Thyroid gland (tissue), 4 donors: ENCODE measurements at regions not wholly inside any gene's neighbourhood (a gene's known extent, or its start where the extent isn't known, plus 50 kb on each side); places are given as distances from the start of the nearest gene placed in this dataset.
A peak's percentile ranks its signal among the peaks of the same experiment; 100 is the strongest.
"Not testable (repeated sequence)": the region's sequence is repeated elsewhere in the genome, so short reads cannot be mapped to it uniquely, and the experiment has no call there.

Experiments used
- DNase-seq, 2 donors: peaks; one replicate each; pipeline ENCODE4 v3.0.0-alpha.2; 2019
- H3K27ac ChIP-seq, 3 donors: fragments of 200-600 bp; sonication (generic); 1 replicate in 2 of 3; 2 replicates in 1 of 3; pipeline ENCODE4 v1.5.1; 2016 to 2019; ENCODE audit warnings: mild to moderate bottlenecking in 1 of 3, moderate library complexity in 1 of 3
- H3K27me3 ChIP-seq: fragments of 200-600 bp; sonication (generic); one replicate; pipeline ENCODE4 v1.5.1; 2019
- H3K36me3 ChIP-seq, 2 donors: fragments of 200-600 bp; sonication (generic); one replicate each; pipeline ENCODE4 v1.5.1; 2016 to 2019
- H3K4me1 ChIP-seq, 2 donors: fragments of 200-600 bp; sonication (generic); one replicate each; pipeline ENCODE4 v1.5.1; 2017 to 2019
- H3K4me3 ChIP-seq, 3 donors: fragments of 200-600 bp; sonication (generic); replicated peaks in 1 of 3; 1 replicate in 2 of 3; 2 replicates in 1 of 3; pipeline ENCODE4 v1.5.1; 2016; ENCODE audit warnings: mild to moderate bottlenecking in 1 of 3
- H3K9me3 ChIP-seq: fragments of 200-600 bp; sonication (generic); one replicate; pipeline ENCODE4 v1.5.1; 2017
- POLR2A ChIP-seq, 2 donors: fragments of 450-650 bp; IDR thresholded peaks; one replicate each; pipeline ENCODE4 v1.6.1; 2017; ENCODE audit warnings: antibody characterized with exemption in 2 of 2, mild to moderate bottlenecking in 2 of 2, moderate library complexity in 1 of 2
- WGBS, 2 donors: methylation state at CpG; one replicate each; pipeline ENCODE4 v1.1.5; 2017; 5-methylcytosine and 5-hydroxymethylcytosine counted together
- intact Hi-C: fragments of 100-400 bp; cut with DNase I; formaldehyde crosslinking; loops from one replicate; pipeline ENCODE4 v1.15.1; 2023
- TF ChIP-seq, protein P1 (sequence below), 6 experiments: fragments of 200-600 bp in 3 of 6; fragments of 450-650 bp in 3 of 6; sonication (generic) in 3 of 6; IDR thresholded peaks; one replicate each; pipeline ENCODE4 v1.5.1; 2016 to 2019; ENCODE audit warnings: antibody characterized with exemption in 6 of 6, mild to moderate bottlenecking in 2 of 6, inconsistent platforms in 1 of 6, moderate library complexity in 1 of 6

DNA sequence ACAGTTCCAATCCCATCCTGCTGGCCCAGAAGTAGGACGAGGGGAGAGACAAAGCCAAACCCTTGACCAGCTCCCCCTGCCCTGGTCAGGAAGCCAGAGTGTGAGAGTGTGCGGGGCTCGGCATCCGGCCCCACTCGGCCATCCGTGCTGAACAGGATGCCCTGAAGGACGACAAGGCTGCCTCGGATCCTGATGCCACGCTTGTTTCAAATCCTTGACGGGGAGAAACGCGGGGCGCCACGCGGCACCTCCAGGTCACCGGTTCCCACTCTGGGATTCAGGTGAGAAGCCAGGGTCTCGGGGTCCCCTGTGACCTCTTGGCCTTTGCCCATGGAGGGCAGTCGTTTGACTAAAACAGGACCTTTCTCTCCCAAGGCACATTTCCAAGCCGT is 167.8 kb downstream of the BRD1 start:
- H3K27ac ChIP-seq = no peak overlapping the region
- 73 to 80% methylated on average over 19 of the region's 19 CpGs for WGBS, 2 donors
- H3K4me3 ChIP-seq = no peak overlapping the region
- no peaks in the 10 kb centered on the region for H3K36me3 ChIP-seq
- no peaks in the 10 kb centered on the region for H3K27me3 ChIP-seq
- TF ChIP-seq POLR2A (IDR thresholded peaks at IDR 0.05) = no peak
- TF ChIP-seq, protein P1, sequence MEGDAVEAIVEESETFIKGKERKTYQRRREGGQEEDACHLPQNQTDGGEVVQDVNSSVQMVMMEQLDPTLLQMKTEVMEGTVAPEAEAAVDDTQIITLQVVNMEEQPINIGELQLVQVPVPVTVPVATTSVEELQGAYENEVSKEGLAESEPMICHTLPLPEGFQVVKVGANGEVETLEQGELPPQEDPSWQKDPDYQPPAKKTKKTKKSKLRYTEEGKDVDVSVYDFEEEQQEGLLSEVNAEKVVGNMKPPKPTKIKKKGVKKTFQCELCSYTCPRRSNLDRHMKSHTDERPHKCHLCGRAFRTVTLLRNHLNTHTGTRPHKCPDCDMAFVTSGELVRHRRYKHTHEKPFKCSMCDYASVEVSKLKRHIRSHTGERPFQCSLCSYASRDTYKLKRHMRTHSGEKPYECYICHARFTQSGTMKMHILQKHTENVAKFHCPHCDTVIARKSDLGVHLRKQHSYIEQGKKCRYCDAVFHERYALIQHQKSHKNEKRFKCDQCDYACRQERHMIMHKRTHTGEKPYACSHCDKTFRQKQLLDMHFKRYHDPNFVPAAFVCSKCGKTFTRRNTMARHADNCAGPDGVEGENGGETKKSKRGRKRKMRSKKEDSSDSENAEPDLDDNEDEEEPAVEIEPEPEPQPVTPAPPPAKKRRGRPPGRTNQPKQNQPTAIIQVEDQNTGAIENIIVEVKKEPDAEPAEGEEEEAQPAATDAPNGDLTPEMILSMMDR (IDR thresholded peaks at IDR 0.05) = no peak
- no peak for DNase-seq
- intact Hi-C loops = no loop called here
- H3K4me1 ChIP-seq = peaks cover 0 to 3% of the 10 kb centered on the region in 2 donors
- H3K9me3 ChIP-seq = no peaks in the 10 kb centered on the region

DNA sequence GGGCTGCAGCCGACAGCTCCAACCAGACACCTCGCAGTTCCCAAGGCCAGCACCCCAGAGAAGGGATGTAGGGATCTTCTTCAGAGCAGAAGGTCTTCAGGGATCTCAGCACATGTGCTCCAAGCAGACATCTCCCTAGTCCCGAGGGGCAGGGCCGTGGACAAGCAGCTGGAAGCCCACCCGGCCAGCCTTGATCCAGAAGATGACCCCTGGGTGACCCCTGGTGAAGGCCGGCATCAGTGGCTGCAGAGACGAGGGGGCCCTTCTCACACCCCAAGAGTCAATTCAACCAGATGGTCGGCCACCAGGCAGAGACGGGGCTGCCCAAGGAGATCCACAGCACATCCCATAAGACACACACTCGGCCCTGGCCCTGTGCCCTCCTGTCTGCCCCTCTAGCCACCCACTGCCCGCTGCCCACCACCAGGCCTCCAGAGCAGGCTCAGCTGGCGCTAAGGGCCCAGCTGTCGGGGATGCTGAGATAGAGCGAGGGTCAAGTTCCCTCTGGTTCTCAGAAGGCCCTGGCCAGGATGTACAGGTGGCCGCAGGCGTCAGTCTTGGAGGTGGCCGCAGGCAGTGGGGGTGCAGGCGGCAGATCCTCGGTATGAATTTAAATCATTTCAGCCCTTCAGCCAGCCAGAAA is 168.3 kb downstream of the BRD1 start:
- H3K36me3 ChIP-seq = no peaks in the 10 kb centered on the region
- H3K9me3 ChIP-seq = no peaks in the 10 kb centered on the region
- no peak overlapping the region for H3K4me3 ChIP-seq
- WGBS, 2 donors = 83 to 91% methylated on average over 8 to 16 of the region's 19 CpGs
- peaks cover 0 to 3% of the 10 kb centered on the region in 2 donors for H3K4me1 ChIP-seq
- no peak for TF ChIP-seq POLR2A (IDR thresholded peaks at IDR 0.05)
- TF ChIP-seq, protein P1 (IDR thresholded peaks at IDR 0.05) = no peak
- intact Hi-C loops = no loop called here
- no peaks in the 10 kb centered on the region for H3K27me3 ChIP-seq
- H3K27ac ChIP-seq = peak overlapping the region in 1 of 3 donors; percentile 10
- no peak for DNase-seq

DNA sequence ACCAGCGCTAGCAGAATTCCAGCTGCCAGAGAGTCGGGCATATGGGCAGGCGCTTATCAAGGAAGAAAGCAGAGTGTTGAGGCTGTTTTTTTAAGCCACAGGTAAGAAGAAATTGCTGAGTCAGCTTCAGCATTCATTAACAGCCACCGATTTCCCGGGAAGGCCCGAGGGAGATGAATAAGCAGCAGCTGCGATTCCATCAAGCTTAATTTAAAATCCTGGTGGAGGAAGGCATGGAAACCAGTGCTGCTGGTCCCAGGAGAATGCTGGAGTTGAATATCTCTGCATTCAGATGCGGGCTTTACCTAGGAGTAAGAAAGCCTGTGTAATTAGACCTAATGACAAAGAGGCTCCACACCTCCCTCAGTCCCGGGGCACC is 168.8 kb downstream of the BRD1 start:
- Histone ChIP-seq H3K27me3 (no peaks in the 10 kb centered on the region), H3K4me1 (peaks cover 0 to 3% of the 10 kb centered on the region in 2 donors), H3K9me3 (no peaks in the 10 kb centered on the region), H3K36me3 (no peaks in the 10 kb centered on the region), H3K4me3 (no peak overlapping the region), H3K27ac (no peak overlapping the region)
- no peak for TF ChIP-seq POLR2A (IDR thresholded peaks at IDR 0.05)
- TF ChIP-seq, protein P1 (IDR thresholded peaks at IDR 0.05) = no peak
- DNase-seq = no peak
- intact Hi-C loops = no loop called here
- 39 to 49% methylated on average over 8 of the region's 9 CpGs for WGBS, 2 donors

DNA sequence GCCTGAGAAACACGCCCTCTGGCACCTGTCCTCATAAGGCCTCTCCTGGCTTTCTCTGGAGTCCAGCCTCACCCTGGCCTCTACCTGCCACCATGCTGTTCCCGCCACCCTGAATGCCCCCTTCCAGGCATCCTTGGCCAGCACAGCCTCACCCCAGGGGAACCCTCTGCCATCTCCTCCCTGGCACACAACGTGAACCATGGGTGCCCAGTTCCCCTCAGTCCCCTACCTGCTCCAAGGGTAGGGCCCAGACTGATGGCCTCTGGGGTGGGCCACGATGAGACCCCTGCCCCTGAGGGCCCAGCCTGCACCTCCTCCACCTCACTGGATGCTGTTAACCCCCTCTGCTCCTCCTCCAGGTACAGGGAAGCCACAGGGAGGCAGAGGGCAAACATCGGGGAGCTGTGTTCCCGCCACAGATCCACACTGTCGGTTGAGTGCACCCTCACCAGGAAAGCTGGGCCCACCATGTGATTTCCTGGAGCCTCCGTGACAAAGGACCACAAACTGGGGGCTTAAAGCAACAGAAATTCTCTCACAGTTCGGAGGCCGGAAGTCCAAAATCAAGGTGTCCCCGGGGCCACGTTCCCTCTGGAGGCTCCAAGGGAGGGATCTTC is 169.6 kb downstream of the BRD1 start:
- TF ChIP-seq, protein P1 (IDR thresholded peaks at IDR 0.05) = no peak
- no peak for TF ChIP-seq POLR2A (IDR thresholded peaks at IDR 0.05)
- intact Hi-C loops = no loop called here
- Histone ChIP-seq H3K9me3 (no peaks in the 10 kb centered on the region), H3K36me3 (no peaks in the 10 kb centered on the region), H3K27ac (peak overlapping the region in 2 of 3 donors; percentile 65 to 71), H3K4me1 (peaks cover 0 to 3% of the 10 kb centered on the region in 2 donors), H3K27me3 (no peaks in the 10 kb centered on the region), H3K4me3 (no peak overlapping the region)
- 68 to 77% methylated on average over 7 to 10 of the region's 12 CpGs for WGBS, 2 donors
- no peak for DNase-seq

DNA sequence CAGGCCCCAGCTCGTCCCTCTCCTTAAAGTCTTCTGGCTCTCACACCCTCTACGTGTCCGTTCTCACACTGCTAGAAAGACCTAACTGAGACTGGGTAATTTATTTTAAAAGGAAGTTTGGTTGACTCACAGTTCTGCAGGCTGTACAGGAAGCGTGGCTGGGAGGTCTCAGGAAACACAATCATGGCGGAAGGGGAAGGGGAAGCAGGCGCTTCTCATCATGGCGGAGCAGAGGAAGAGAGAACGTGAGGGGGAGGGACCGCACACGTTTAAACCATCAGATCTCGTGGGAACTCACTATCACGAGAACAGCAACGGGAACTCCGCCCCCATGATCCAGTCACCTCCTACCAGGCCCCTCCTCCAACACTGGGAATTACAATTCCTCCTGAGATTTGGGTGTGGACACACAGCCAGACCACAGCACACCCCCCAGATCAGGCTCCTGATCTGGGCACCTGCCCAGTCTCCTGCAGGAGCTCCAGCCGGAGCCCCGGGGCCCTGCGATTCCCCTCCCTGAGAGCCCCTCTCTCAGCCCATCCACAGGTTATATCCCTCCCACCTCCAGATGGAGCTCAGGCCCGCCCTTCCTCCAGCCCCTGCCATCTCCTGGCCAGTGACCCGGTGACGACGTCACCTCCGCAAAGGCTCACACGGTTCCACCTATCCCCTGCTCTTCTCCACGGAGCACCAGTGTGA is 170.2 kb downstream of the BRD1 start:
- H3K9me3 ChIP-seq = no peaks in the 10 kb centered on the region
- TF ChIP-seq, protein P1 (IDR thresholded peaks at IDR 0.05) = no peak
- TF ChIP-seq POLR2A (IDR thresholded peaks at IDR 0.05) = peak in 1 of 2 donors; percentile 3
- peak overlapping the region in 1 of 3 donors; percentile 26 for H3K4me3 ChIP-seq
- WGBS, 2 donors = 69 to 70% methylated on average over 21 to 24 of the region's 24 CpGs
- no peaks in the 10 kb centered on the region for H3K36me3 ChIP-seq
- peaks cover 0 to 3% of the 10 kb centered on the region in 2 donors for H3K4me1 ChIP-seq
- no peaks in the 10 kb centered on the region for H3K27me3 ChIP-seq
- H3K27ac ChIP-seq = peak overlapping the region; percentile 26 to 71 (median 65)
- intact Hi-C loops = no loop called here
- DNase-seq = peak; percentile 41 to 42

DNA sequence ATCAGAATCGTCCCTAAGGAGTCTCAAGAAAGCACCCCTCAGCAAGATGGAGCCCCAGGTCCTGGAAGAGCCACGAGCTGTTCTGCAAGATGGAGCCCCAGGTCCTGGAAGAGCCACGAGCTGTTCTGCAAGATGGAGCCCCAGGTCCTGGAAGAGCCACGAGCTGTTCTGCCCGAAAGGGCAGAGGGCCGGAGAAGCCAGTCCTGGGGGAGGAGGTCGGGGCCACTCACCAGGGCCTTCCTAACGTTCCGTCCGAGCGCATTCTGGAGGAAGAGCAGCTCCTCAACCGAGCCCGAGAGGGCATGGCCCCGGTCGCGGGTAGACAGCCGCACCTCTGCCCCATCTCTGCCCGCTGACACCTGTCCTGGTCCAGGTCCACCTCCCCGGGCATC is 170.8 kb downstream of the BRD1 start:
- H3K4me1 ChIP-seq, H3K27me3 ChIP-seq, intact Hi-C loops, H3K36me3 ChIP-seq, H3K9me3 ChIP-seq: not testable (repeated sequence)
- peak in 1 of 2 donors; percentile 19 for DNase-seq
- peak overlapping the region in 2 of 3 donors; percentile 30 to 43 for H3K27ac ChIP-seq
- WGBS, 2 donors = 46 to 63% methylated on average over 9 to 16 of the region's 19 CpGs
- peak overlapping the region in 1 of 3 donors; percentile 26 for H3K4me3 ChIP-seq
